ENCODE measurements at regions not wholly inside any gene's neighbourhood (a gene's known extent, or its start where the extent isn't known, plus 50 kb on each side); places are given as distances from the start of the nearest gene placed in this dataset.

GRCh38 chrX:122783918-122784317, 400.2 kb upstream of the GRIA3 start:
- no peaks in the 10 kb centered on the region for H3K27me3 Mint-ChIP-seq
- no peak overlapping the region for H3K27ac Mint-ChIP-seq
- H3K9me3 ChIP-seq (ENCODE audit: control insufficient read depth in 1 of 2, insufficient read depth in 1 of 2, low read length in 2 of 2), result no peaks in the 10 kb centered on the region
- no peak for ATAC-seq (ENCODE audit: poor library complexity)
- intact Hi-C loops (cut with DNase I, micrococcal nuclease), result no loop called here
- no peaks in the 10 kb centered on the region for H3K36me3 ChIP-seq (ENCODE audit: insufficient read depth, low read length)
- H3K4me3 ChIP-seq (ENCODE audit: low read length), result no peak overlapping the region
- ChIA-PET POLR2A (no interaction called here), CTCF (no interaction called here)
- no peak for TF ChIP-seq CTCF (IDR thresholded peaks at IDR 0.05)
- H3K4me1 Mint-ChIP-seq (ENCODE audit: low read depth), result no peaks in the 10 kb centered on the region
- H3K27me3 ChIP-seq (ENCODE audit: control insufficient read depth in 1 of 2, insufficient read depth in 2 of 2, low read length in 2 of 2), result no peaks in the 10 kb centered on the region
- H3K4me1 ChIP-seq (ENCODE audit: insufficient read depth, low read length), result no peaks in the 10 kb centered on the region
- no peaks in the 10 kb centered on the region for H3K9me3 Mint-ChIP-seq
- DNase-seq, result no peak
- no peak overlapping the region for H3K27ac ChIP-seq (ENCODE audit: low read depth in 1 of 2, low read length in 2 of 2)
- H3K36me3 Mint-ChIP-seq (ENCODE audit: low read depth), result no peaks in the 10 kb centered on the region
- no peak overlapping the region for H3K4me3 Mint-ChIP-seq

- H3K9me3 Mint-ChIP-seq, result no peaks in the 10 kb centered on the region
- H3K36me3 Mint-ChIP-seq (ENCODE audit: low read depth), result no peaks in the 10 kb centered on the region
- no peaks in the 10 kb centered on the region for H3K9me3 ChIP-seq (ENCODE audit: control insufficient read depth in 1 of 2, insufficient read depth in 1 of 2, low read length in 2 of 2)
- no peak overlapping the region for H3K4me3 Mint-ChIP-seq
- no peak overlapping the region for H3K27ac Mint-ChIP-seq
- no peaks in the 10 kb centered on the region for H3K27me3 Mint-ChIP-seq
- H3K36me3 ChIP-seq (ENCODE audit: insufficient read depth, low read length), result no peaks in the 10 kb centered on the region
- H3K27me3 ChIP-seq (ENCODE audit: control insufficient read depth in 1 of 2, insufficient read depth in 2 of 2, low read length in 2 of 2), result no peaks in the 10 kb centered on the region
- H3K4me1 Mint-ChIP-seq (ENCODE audit: low read depth), result no peaks in the 10 kb centered on the region
- TF ChIP-seq CTCF (IDR thresholded peaks at IDR 0.05), result no peak
- no peak for DNase-seq
- intact Hi-C loops (cut with DNase I, micrococcal nuclease), result no loop called here
- POLR2A ChIA-PET, result no interaction called here
- no peaks in the 10 kb centered on the region for H3K4me1 ChIP-seq (ENCODE audit: insufficient read depth, low read length)
- no peak overlapping the region for H3K4me3 ChIP-seq (ENCODE audit: low read length)
- ATAC-seq (ENCODE audit: poor library complexity), result no peak
- H3K27ac ChIP-seq (ENCODE audit: low read depth in 1 of 2, low read length in 2 of 2), result no peak overlapping the region
- CTCF ChIA-PET, result no interaction called here
Measured at GRCh38 chrX:122787231-122787630, 396.8 kb upstream of the GRIA3 start.

GRCh38 chrX:122788216-122788615, 395.9 kb upstream of the GRIA3 start:
- Mint-ChIP-seq H3K36me3 (ENCODE audit: low read depth) (no peaks in the 10 kb centered on the region), H3K4me3 (no peak overlapping the region), H3K27me3 (no peaks in the 10 kb centered on the region), H3K27ac (no peak overlapping the region), H3K4me1 (ENCODE audit: low read depth) (no peaks in the 10 kb centered on the region), H3K9me3 (no peaks in the 10 kb centered on the region)
- TF ChIP-seq CTCF (IDR thresholded peaks at IDR 0.05), result no peak
- intact Hi-C loops (cut with DNase I, micrococcal nuclease), result no loop called here
- DNase-seq, result no peak
- no peaks in the 10 kb centered on the region for H3K4me1 ChIP-seq (ENCODE audit: insufficient read depth, low read length)
- H3K9me3 ChIP-seq (ENCODE audit: control insufficient read depth in 1 of 2, insufficient read depth in 1 of 2, low read length in 2 of 2), result no peaks in the 10 kb centered on the region
- CTCF ChIA-PET, result no interaction called here
- ATAC-seq (ENCODE audit: poor library complexity), result no peak
- POLR2A ChIA-PET, result no interaction called here
- H3K27me3 ChIP-seq (ENCODE audit: control insufficient read depth in 1 of 2, insufficient read depth in 2 of 2, low read length in 2 of 2), result no peaks in the 10 kb centered on the region
- H3K27ac ChIP-seq (ENCODE audit: low read depth in 1 of 2, low read length in 2 of 2), result no peak overlapping the region
- no peak overlapping the region for H3K4me3 ChIP-seq (ENCODE audit: low read length)
- H3K36me3 ChIP-seq (ENCODE audit: insufficient read depth, low read length), result no peaks in the 10 kb centered on the region
